Kidney epithelial cell (primary cell): ENCODE measurements at regions not wholly inside any gene's neighbourhood (a gene's known extent, or its start where the extent isn't known, plus 50 kb on each side); places are given as distances from the start of the nearest gene placed in this dataset.

Experiments
- DNase-seq: peaks from one replicate; pipeline ENCODE4 v3.0.0-alpha.2; 2010; ENCODE audit warnings: low read depth
- H3K27me3 ChIP-seq: 2 replicates; pipeline ENCODE4 v1.6.0; 2011; ENCODE audit warnings: low read length; ENCODE audit not compliant: control insufficient read depth, insufficient read depth
- H3K36me3 ChIP-seq: 2 replicates; pipeline ENCODE4 v1.5.1; 2011; ENCODE audit warnings: low read length; ENCODE audit not compliant: control insufficient read depth, insufficient read depth
- H3K4me3 ChIP-seq: 2 replicates; pipeline ENCODE4 v1.5.1; 2011; ENCODE audit warnings: low read depth, mild to moderate bottlenecking, control low read depth, low read length
- CTCF ChIP-seq: IDR thresholded peaks from 2 replicates; pipeline ENCODE4 v1.5.1; 2011; ENCODE audit warnings: mild to moderate bottlenecking, moderate library complexity, low read length, control low read depth, inconsistent platforms; ENCODE audit not compliant: insufficient read depth, poor library complexity, severe bottlenecking

DNA sequence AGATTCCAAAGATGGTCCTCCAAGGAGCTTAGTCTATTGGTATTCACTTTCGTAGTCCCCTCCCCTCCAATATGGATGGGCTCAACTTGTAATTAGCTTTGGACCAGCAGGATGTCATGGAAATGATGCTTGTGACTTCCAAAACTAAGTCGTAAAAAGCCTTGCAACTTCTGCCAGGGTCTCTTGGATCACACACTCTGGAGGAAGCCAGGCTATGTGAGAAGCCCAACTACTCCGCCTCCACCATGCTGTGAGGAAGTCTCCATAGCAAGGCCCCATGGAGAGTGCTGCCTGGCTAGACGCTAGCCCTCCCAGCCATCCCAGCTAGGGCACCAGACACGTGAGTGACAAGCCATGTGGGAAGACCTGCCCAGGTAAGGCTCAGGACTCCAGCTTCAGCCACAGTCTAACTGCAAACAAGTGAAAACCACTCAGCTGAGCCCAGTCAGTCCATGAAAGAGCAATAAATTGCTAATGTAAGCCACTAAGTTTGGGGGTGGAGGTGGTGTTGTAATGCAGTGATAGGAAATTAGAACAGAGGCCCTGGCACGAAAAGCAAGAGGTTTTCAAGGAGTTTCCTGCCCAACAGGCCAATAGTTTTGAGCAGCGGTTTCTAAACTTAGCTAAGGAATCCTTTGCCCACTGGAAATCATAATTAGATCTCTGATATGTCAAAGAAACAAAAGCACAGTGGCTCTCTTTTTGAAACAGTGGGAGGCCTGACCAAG is 77.5 kb upstream of the GLI2 start:
- no peak for TF ChIP-seq CTCF
- Histone ChIP-seq H3K36me3 (no peaks in the 10 kb centered on the region), H3K4me3 (no peak overlapping the region), H3K27me3 (peaks cover 35% of the 10 kb centered on the region)
- no peak for DNase-seq

- no peak for DNase-seq
- no peak for TF ChIP-seq CTCF
- no peak overlapping the region for H3K4me3 ChIP-seq
- H3K27me3 ChIP-seq = peaks cover 35% of the 10 kb centered on the region
- no peaks in the 10 kb centered on the region for H3K36me3 ChIP-seq
Observed at GRCh38 chr2:120658770-120659158, 76.9 kb upstream of the GLI2 start.

DNA sequence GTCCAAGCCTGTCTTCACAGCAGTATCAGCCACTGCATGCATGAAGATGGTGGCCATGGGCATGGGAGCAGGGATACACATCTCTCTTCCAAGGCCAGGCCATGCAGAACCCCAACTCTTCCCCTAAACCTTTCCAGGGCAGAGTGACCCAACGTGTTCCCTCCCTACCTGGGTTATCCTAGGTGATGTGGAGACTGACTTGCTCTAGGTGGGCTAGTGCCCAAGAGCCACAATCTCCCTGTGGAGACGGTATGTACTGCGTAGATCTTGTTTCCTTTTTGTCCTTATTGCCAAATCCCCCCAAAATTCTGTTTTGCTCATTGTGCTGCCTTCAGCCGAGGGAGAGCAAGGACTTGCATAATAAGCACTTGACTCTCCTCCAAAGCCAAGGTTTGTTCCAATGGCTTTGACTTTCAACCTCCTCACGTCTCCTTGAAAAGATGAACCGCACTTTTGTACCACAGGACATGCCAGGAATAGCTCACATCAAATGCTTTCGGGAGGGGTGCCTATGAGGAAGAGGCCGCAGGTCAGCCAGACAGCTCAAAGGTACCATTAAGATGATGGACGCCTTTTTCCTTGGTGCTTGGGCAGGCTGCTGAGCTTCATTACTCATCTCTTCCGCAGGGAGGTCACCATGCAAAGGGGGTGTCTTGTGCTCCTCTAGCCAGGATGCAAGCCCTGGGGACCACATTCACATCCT is 76.2 kb upstream of the GLI2 start:
- no peak overlapping the region for H3K4me3 ChIP-seq
- no peaks in the 10 kb centered on the region for H3K36me3 ChIP-seq
- peaks cover 33% of the 10 kb centered on the region for H3K27me3 ChIP-seq
- no peak for DNase-seq
- TF ChIP-seq CTCF = no peak

GRCh38 chr2:120660056-120660694 is 75.5 kb upstream of the GLI2 start:
- H3K27me3 ChIP-seq = peaks cover 27% of the 10 kb centered on the region
- DNase-seq = no peak
- TF ChIP-seq CTCF = no peak
- H3K36me3 ChIP-seq = no peaks in the 10 kb centered on the region
- H3K4me3 ChIP-seq = no peak overlapping the region

GRCh38 chr2:120660771-120661459 is 74.8 kb upstream of the GLI2 start:
- Histone ChIP-seq H3K36me3 (no peaks in the 10 kb centered on the region), H3K27me3 (peaks cover 23% of the 10 kb centered on the region), H3K4me3 (no peak overlapping the region)
- no peak for DNase-seq
- no peak for TF ChIP-seq CTCF
